A673 (cell line): ENCODE measurements at regions not wholly inside any gene's neighbourhood (a gene's known extent, or its start where the extent isn't known, plus 50 kb on each side); places are given as distances from the start of the nearest gene placed in this dataset.
A peak's percentile ranks its signal among the peaks of the same experiment; 100 is the strongest.

Experiments used
- BruUV-seq: library from RNA; stranded (reverse); fragments of 400-500 nt; replicated peaks from 2 replicates; lab custom pipeline; 2021; lab: Mats Ljungman, UMichigan
- CTCF ChIA-PET: fragments of 300-600 bp; sonication (Branson Sonifier 250); formaldehyde crosslinking; loops from one replicate; lab custom pipeline; 2022; ENCODE audit warnings: antibody characterized with exemption; lab: Charles Lee
- POLR2A ChIA-PET: fragments of 300-600 bp; sonication (Branson Sonifier 250); formaldehyde crosslinking; loops from one replicate; lab custom pipeline; 2022; ENCODE audit warnings: antibody characterized with exemption; ENCODE audit not compliant: low non-redundant PET; lab: Charles Lee
- DNase-seq: peaks from one replicate; pipeline ENCODE4 v3.0.0-alpha.2; 2015; ENCODE audit warnings: low spot score
- H3K27ac ChIP-seq: fragments of 200-600 bp; sonication (generic); 2 replicates; pipeline ENCODE4 v1.5.1; 2016; ENCODE audit warnings: mixed run types, low read depth, mild to moderate bottlenecking, mixed read lengths, antibody characterized with exemption, low read length; ENCODE audit not compliant: poor library complexity, severe bottlenecking
- H3K27me3 ChIP-seq: fragments of 200-600 bp; sonication (generic); replicated peaks from 2 replicates; pipeline ENCODE4 v1.6.1; 2017; ENCODE audit warnings: mixed run types, low read depth, mild to moderate bottlenecking, mixed read lengths, antibody characterized with exemption, low read length; ENCODE audit not compliant: insufficient read depth, poor library complexity
- H3K36me3 ChIP-seq: fragments of 200-600 bp; sonication (generic); 2 replicates; pipeline ENCODE4 v1.6.1; 2016; ENCODE audit warnings: mixed run types, mild to moderate bottlenecking, mixed read lengths, antibody characterized with exemption, low read length; ENCODE audit not compliant: insufficient read depth, poor library complexity, severe bottlenecking
- H3K4me1 ChIP-seq: fragments of 200-600 bp; sonication (generic); 2 replicates; pipeline ENCODE4 v1.6.1; 2017; ENCODE audit warnings: mixed run types, mild to moderate bottlenecking, mixed read lengths, antibody characterized with exemption, low read length; ENCODE audit not compliant: insufficient read depth, poor library complexity, severe bottlenecking
- H3K4me3 ChIP-seq: fragments of 200-600 bp; sonication (generic); 2 replicates; pipeline ENCODE4 v1.5.1; 2016; ENCODE audit warnings: low read depth, mixed run types, mild to moderate bottlenecking, mixed read lengths, low read length; ENCODE audit not compliant: poor library complexity, severe bottlenecking
- H3K9me3 ChIP-seq: fragments of 200-600 bp; sonication (generic); 2 replicates; pipeline ENCODE4 v1.6.1; 2016; ENCODE audit warnings: mixed run types, low read depth, mild to moderate bottlenecking, mixed read lengths, antibody characterized with exemption, low read length; ENCODE audit not compliant: poor library complexity, severe bottlenecking
- CTCF ChIP-seq: fragments of 300-800, 200-600 bp; sonication (generic); conservative IDR thresholded peaks from 2 replicates; pipeline ENCODE4 v1.5.1; 2017; ENCODE audit warnings: low read depth, mild to moderate bottlenecking, antibody characterized with exemption, low read length, moderate library complexity, mixed read lengths
- EZH2 ChIP-seq: fragments of 200-600 bp; sonication (generic); IDR thresholded peaks from 2 replicates; pipeline ENCODE4 v1.6.1; 2017; ENCODE audit warnings: borderline replicate concordance, low read depth, mild to moderate bottlenecking, mixed read lengths, antibody characterized with exemption, low read length; ENCODE audit not compliant: poor library complexity, severe bottlenecking
- intact Hi-C: fragments of 100-400 bp; cut with micrococcal nuclease; formaldehyde crosslinking; loops from one replicate; pipeline ENCODE4 v1.10.0; 2022; ENCODE audit not compliant: unreplicated experiment

GRCh38 chr11:37107831-37108230, 509.8 kb upstream of the RAG2 start:
- ChIA-PET POLR2A (interaction anchor here (0.6 kb wide), 1 partner anchor 620 kb away, joined by 4 read pairs; no protein-coding TSS in a partner anchor), CTCF (no interaction called here)
- H3K27me3 ChIP-seq = no peaks in the 10 kb centered on the region
- TSS peak; percentile 48 for BruUV-seq
- H3K36me3 ChIP-seq = no peaks in the 10 kb centered on the region
- H3K4me1 ChIP-seq = peaks cover 48% of the 10 kb centered on the region
- 0 out of 2 replicates have a peak, but pooled peaks have one; percentile 38 for TF ChIP-seq CTCF
- TF ChIP-seq EZH2 = no peak
- no peak for DNase-seq
- H3K27ac ChIP-seq = peak overlapping the region; percentile 79
- intact Hi-C loops = no loop called here
- no peaks in the 10 kb centered on the region for H3K9me3 ChIP-seq
- H3K4me3 ChIP-seq = no peak overlapping the region

- Histone ChIP-seq H3K4me3 (no peak overlapping the region), H3K4me1 (peaks cover 48% of the 10 kb centered on the region), H3K27me3 (no peaks in the 10 kb centered on the region), H3K36me3 (no peaks in the 10 kb centered on the region), H3K27ac (peak overlapping the region; percentile 79), H3K9me3 (peaks cover 3% of the 10 kb centered on the region)
- CTCF ChIA-PET = no interaction called here
- intact Hi-C loops = no loop called here
- DNase-seq = peak; percentile 53
- no TSS peak for BruUV-seq
- POLR2A ChIA-PET = interaction anchor here (0.6 kb wide), 1 partner anchor 620 kb away, joined by 4 read pairs; no protein-coding TSS in a partner anchor
- TF ChIP-seq EZH2 (no peak), CTCF (peak; percentile 65)
These were observed 509.4 kb upstream of the RAG2 start for GRCh38 chr11:37107415-37107814.

GRCh38 chr11:37105427-37105826, 507.4 kb upstream of the RAG2 start:
- Histone ChIP-seq H3K27me3 (no peaks in the 10 kb centered on the region), H3K4me1 (peaks cover 34% of the 10 kb centered on the region), H3K4me3 (no peak overlapping the region), H3K9me3 (peaks cover 17% of the 10 kb centered on the region), H3K36me3 (peaks cover 4% of the 10 kb centered on the region), H3K27ac (no peak overlapping the region)
- intact Hi-C loops = no loop called here
- peak; percentile 38 for DNase-seq
- ChIA-PET POLR2A (no interaction called here), CTCF (no interaction called here)
- TF ChIP-seq CTCF = no peak
- no peak for TF ChIP-seq EZH2
- BruUV-seq = no TSS peak
